ENCODE measurements at regions not wholly inside any gene's neighbourhood (a gene's known extent, or its start where the extent isn't known, plus 50 kb on each side); places are given as distances from the start of the nearest gene placed in this dataset.

GRCh38 chr4:163772238-163772637, 277.7 kb downstream of the TMA16 start:
- DNase-seq: no peak

GRCh38 chr4:163773940-163774339, 279.4 kb downstream of the TMA16 start:
- DNase-seq: no peak

- DNase-seq: no peak
Measured at GRCh38 chr4:163776957-163777356, 282.5 kb downstream of the TMA16 start.

GRCh38 chr4:163781726-163782125, 287.2 kb downstream of the TMA16 start:
- no peak for DNase-seq

- DNase-seq: no peak
Measured at GRCh38 chr4:163790231-163790630, 295.7 kb downstream of the TMA16 start.

GRCh38 chr4:163795885-163796284, 301.4 kb downstream of the TMA16 start:
- DNase-seq: no peak

- no peak for DNase-seq
Measured at GRCh38 chr4:163804001-163804400, 309.5 kb downstream of the TMA16 start.

- no peak for DNase-seq
Measured at GRCh38 chr4:163806653-163807052, 312.2 kb downstream of the TMA16 start.

GRCh38 chr4:163808011-163808410, 313.5 kb downstream of the TMA16 start:
- no peak for DNase-seq

GRCh38 chr4:163810755-163811154, 316.3 kb downstream of the TMA16 start:
- DNase-seq: no peak

GRCh38 chr4:163815776-163816175, 321.3 kb downstream of the TMA16 start:
- DNase-seq: no peak

GRCh38 chr4:163816494-163816893, 322.0 kb downstream of the TMA16 start:
- no peak for DNase-seq

GRCh38 chr4:163818673-163819072, 324.2 kb downstream of the TMA16 start:
- DNase-seq: no peak

- DNase-seq: no peak
Measured at GRCh38 chr4:163833669-163834068, 339.2 kb downstream of the TMA16 start.

GRCh38 chr4:163846008-163846407, 351.5 kb downstream of the TMA16 start:
- no peak for DNase-seq

- DNase-seq: no peak
Measured at GRCh38 chr4:163852246-163852645, 357.8 kb downstream of the TMA16 start.

- no peak for DNase-seq
Measured at GRCh38 chr4:163857903-163858302, 363.4 kb downstream of the TMA16 start.

- DNase-seq: no peak
Measured at GRCh38 chr4:163858515-163858914, 364.0 kb downstream of the TMA16 start.

GRCh38 chr4:163863082-163863481, 368.6 kb downstream of the TMA16 start:
- DNase-seq: no peak

GRCh38 chr4:163865010-163865409, 370.5 kb downstream of the TMA16 start:
- DNase-seq: no peak

GRCh38 chr4:163866728-163867315, 372.3 kb downstream of the TMA16 start:
- DNase-seq: no peak

- DNase-seq: no peak
Measured at GRCh38 chr4:163868445-163868844, 374.0 kb downstream of the TMA16 start.

GRCh38 chr4:163871078-163871477, 376.6 kb downstream of the TMA16 start:
- no peak for DNase-seq

GRCh38 chr4:163875327-163875726, 380.8 kb downstream of the TMA16 start:
- no peak for DNase-seq

GRCh38 chr4:163878336-163879121, 384.0 kb downstream of the TMA16 start:
- no peak for DNase-seq
